Stimulated activated naive CD8-positive, alpha-beta T cell treated with anti-CD3 and anti-CD28 coated beads, Interleukin-15, amount 100 ng/mL, for 72 hours (primary cell): ENCODE measurements at regions not wholly inside any gene's neighbourhood (a gene's known extent, or its start where the extent isn't known, plus 50 kb on each side); places are given as distances from the start of the nearest gene placed in this dataset.
"Not testable (repeated sequence)": the region's sequence is repeated elsewhere in the genome, so short reads cannot be mapped to it uniquely, and the experiment has no call there.

ENCODE experiments used
- ATAC-seq: fragments of 150-1000 bp; cut with Tn5 transposase; 2 replicates; pipeline ENCODE4 v1.10.0; 2021; ENCODE audit warnings: mild to moderate bottlenecking, moderate library complexity
- DNase-seq, 2 donors: peaks; one replicate each; pipeline ENCODE4 v3.0.0; 2021 to 2022
- H3K27ac Mint-ChIP-seq, 2 donors: one replicate each; pipeline ENCODE4 v1.8.0; 2022; ENCODE audit warnings: mild to moderate bottlenecking in 2 of 2, mixed read lengths in 2 of 2, moderate library complexity in 2 of 2
- H3K27me3 Mint-ChIP-seq: one replicate; pipeline ENCODE4 v1.8.0; 2022; ENCODE audit warnings: mixed read lengths
- H3K4me1 Mint-ChIP-seq: one replicate; pipeline ENCODE4 v1.8.0; 2022; ENCODE audit warnings: mild to moderate bottlenecking, mixed read lengths
- H3K4me3 Mint-ChIP-seq, 2 donors: one replicate each; pipeline ENCODE4 v1.8.0; 2022; ENCODE audit warnings: mild to moderate bottlenecking in 2 of 2, mixed read lengths in 2 of 2, moderate library complexity in 1 of 2
- H3K9me3 Mint-ChIP-seq, 2 donors: one replicate each; pipeline ENCODE4 v1.8.0; 2022; ENCODE audit warnings: mixed read lengths in 2 of 2

GRCh38 chr1:70542030-70542429 lies 131.0 kb downstream of the CTH start:
- no peaks in the 10 kb centered on the region for H3K4me1 Mint-ChIP-seq
- no peak overlapping the region for H3K27ac Mint-ChIP-seq
- no peaks in the 10 kb centered on the region for H3K9me3 Mint-ChIP-seq
- no peak overlapping the region for H3K4me3 Mint-ChIP-seq
- peaks cover 3% of the 10 kb centered on the region for H3K27me3 Mint-ChIP-seq
- no peak for DNase-seq
- ATAC-seq = no peak

DNA sequence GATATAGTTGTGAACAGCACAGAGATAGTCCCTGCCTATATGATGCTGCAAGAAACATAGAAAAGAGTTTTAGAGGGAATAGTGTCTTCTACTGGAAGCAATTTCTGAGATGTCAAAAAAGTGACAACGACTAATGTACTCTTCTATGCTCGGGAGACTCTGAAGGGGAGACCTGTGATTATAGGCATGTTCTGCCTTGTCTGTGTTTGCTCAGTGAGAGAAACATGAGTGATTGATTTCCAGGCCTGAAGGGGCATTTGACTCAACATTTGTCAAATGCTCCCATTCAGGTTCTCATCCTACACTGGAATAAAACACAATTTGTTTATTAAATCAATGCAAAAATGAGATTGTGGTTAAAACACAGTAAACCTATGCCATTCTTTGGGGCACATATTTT lies 131.8 kb downstream of the CTH start:
- Mint-ChIP-seq H3K27me3 (no peaks in the 10 kb centered on the region), H3K4me1 (no peaks in the 10 kb centered on the region), H3K27ac (no peak overlapping the region), H3K4me3 (no peak overlapping the region), H3K9me3 (no peaks in the 10 kb centered on the region)
- ATAC-seq (no peak), DNase-seq (no peak)

GRCh38 chr1:70546726-70547125 lies 135.7 kb downstream of the CTH start:
- DNase-seq = no peak
- no peaks in the 10 kb centered on the region for H3K27me3 Mint-ChIP-seq
- no peak for ATAC-seq
- no peaks in the 10 kb centered on the region for H3K4me1 Mint-ChIP-seq
- no peak overlapping the region for H3K4me3 Mint-ChIP-seq
- no peak overlapping the region for H3K27ac Mint-ChIP-seq
- no peaks in the 10 kb centered on the region for H3K9me3 Mint-ChIP-seq

- Mint-ChIP-seq H3K27me3 (peaks cover 6% of the 10 kb centered on the region), H3K27ac (no peak overlapping the region), H3K4me3 (no peak overlapping the region), H3K4me1 (no peaks in the 10 kb centered on the region), H3K9me3 (no peaks in the 10 kb centered on the region)
- DNase-seq (no peak), ATAC-seq (no peak)
These were observed 141.8 kb downstream of the CTH start for GRCh38 chr1:70552662-70553566.

- ATAC-seq (no peak), DNase-seq (no peak)
- Mint-ChIP-seq H3K4me3 (no peak overlapping the region), H3K9me3 (no peaks in the 10 kb centered on the region), H3K4me1 (no peaks in the 10 kb centered on the region), H3K27ac (no peak overlapping the region), H3K27me3 (peaks cover 8% of the 10 kb centered on the region)
These were observed 142.5 kb downstream of the CTH start for GRCh38 chr1:70553567-70553956.

- DNase-seq (no peak), ATAC-seq (no peak)
- Mint-ChIP-seq H3K9me3 (no peaks in the 10 kb centered on the region), H3K27ac (no peak overlapping the region), H3K4me3 (no peak overlapping the region), H3K4me1 (no peaks in the 10 kb centered on the region), H3K27me3 (peaks cover 8% of the 10 kb centered on the region)
These were observed 143.3 kb downstream of the CTH start for GRCh38 chr1:70554341-70554740.

GRCh38 chr1:70556541-70556940 lies 145.5 kb downstream of the CTH start:
- H3K27ac Mint-ChIP-seq = no peak overlapping the region
- H3K27me3 Mint-ChIP-seq = peaks cover 8% of the 10 kb centered on the region
- no peak for DNase-seq
- no peaks in the 10 kb centered on the region for H3K4me1 Mint-ChIP-seq
- H3K4me3 Mint-ChIP-seq = no peak overlapping the region
- ATAC-seq = no peak
- H3K9me3 Mint-ChIP-seq = no peaks in the 10 kb centered on the region

- DNase-seq (no peak), ATAC-seq (no peak)
- no peaks in the 10 kb centered on the region for H3K9me3 Mint-ChIP-seq
- no peak overlapping the region for H3K4me3 Mint-ChIP-seq
- no peak overlapping the region for H3K27ac Mint-ChIP-seq
- peaks cover 28% of the 10 kb centered on the region for H3K27me3 Mint-ChIP-seq
- H3K4me1 Mint-ChIP-seq = no peaks in the 10 kb centered on the region
These were observed 156.1 kb downstream of the CTH start for GRCh38 chr1:70567167-70567566.

GRCh38 chr1:70571191-70571590 lies 160.1 kb downstream of the CTH start:
- Mint-ChIP-seq H3K27ac (no peak overlapping the region), H3K4me1 (no peaks in the 10 kb centered on the region), H3K9me3 (no peaks in the 10 kb centered on the region), H3K4me3 (no peak overlapping the region), H3K27me3 (peaks cover 8% of the 10 kb centered on the region)
- DNase-seq (no peak), ATAC-seq (no peak)

DNA sequence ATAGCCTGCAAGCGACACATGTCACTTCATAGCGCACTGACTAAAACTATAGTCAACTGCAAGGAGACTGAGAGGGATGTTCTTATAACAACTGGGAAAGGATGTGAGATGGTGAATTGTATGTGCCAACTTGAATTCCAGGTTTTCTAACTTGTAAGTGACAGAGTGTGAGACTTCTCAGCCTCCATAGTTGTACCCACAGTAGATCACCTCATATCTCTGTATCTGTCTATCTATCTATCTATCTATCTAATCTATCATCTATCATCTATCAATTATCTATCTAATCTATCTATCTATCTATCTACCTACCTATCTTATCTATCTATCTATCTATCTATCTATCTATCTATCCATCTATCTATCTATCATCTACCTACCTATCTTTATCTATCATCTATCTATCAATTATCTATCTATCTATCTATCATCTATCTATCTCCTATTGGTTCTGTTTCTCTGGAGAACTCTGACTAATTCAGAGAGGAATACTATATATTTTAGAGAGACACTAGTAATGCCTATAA lies 162.3 kb downstream of the CTH start:
- ATAC-seq = no peak
- Mint-ChIP-seq H3K27me3 (peaks cover 8% of the 10 kb centered on the region), H3K4me3 (no peak overlapping the region), H3K4me1 (no peaks in the 10 kb centered on the region), H3K9me3 (no peaks in the 10 kb centered on the region), H3K27ac (no peak overlapping the region)
- no peak for DNase-seq

DNA sequence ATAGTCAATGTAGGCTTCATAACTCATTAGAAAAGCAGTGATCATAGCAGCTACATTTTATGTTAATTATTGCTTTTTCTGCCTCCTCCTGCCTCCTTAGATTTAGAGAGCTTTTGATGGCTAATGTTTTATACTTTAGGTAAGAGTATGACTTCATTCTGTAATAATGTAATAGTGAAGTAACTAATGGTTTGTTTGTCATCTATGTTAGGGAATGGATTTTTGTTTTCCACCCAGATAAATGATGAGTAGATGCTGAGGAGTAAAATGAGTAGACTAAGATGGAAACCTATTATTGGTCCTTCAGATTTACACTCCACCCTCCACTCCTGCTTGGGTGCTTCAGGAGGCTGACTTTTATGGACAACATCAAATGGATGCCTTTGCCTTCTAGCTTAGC lies 170.6 kb downstream of the CTH start:
- H3K27me3 Mint-ChIP-seq = no peaks in the 10 kb centered on the region
- no peak overlapping the region for H3K4me3 Mint-ChIP-seq
- no peak overlapping the region for H3K27ac Mint-ChIP-seq
- no peaks in the 10 kb centered on the region for H3K9me3 Mint-ChIP-seq
- DNase-seq (no peak), ATAC-seq (no peak)
- H3K4me1 Mint-ChIP-seq = no peaks in the 10 kb centered on the region

- no peak for ATAC-seq
- no peak for DNase-seq
- no peak overlapping the region for H3K4me3 Mint-ChIP-seq
- no peaks in the 10 kb centered on the region for H3K27me3 Mint-ChIP-seq
- H3K27ac Mint-ChIP-seq = no peak overlapping the region
- no peaks in the 10 kb centered on the region for H3K4me1 Mint-ChIP-seq
- H3K9me3 Mint-ChIP-seq = no peaks in the 10 kb centered on the region
These were observed 172.5 kb downstream of the CTH start for GRCh38 chr1:70583522-70583921.

GRCh38 chr1:70586046-70586445 lies 175.0 kb downstream of the CTH start:
- Mint-ChIP-seq H3K27me3 (peaks cover 10% of the 10 kb centered on the region), H3K4me1 (no peaks in the 10 kb centered on the region)

GRCh38 chr1:70587872-70588366 lies 176.9 kb downstream of the CTH start:
- Mint-ChIP-seq H3K4me3 (no peak overlapping the region), H3K27me3 (peaks cover 10% of the 10 kb centered on the region), H3K27ac (no peak overlapping the region), H3K9me3 (no peaks in the 10 kb centered on the region), H3K4me1 (no peaks in the 10 kb centered on the region)
- DNase-seq (no peak), ATAC-seq (no peak)

More at GRCh38 chr1:70586046-70586445, 175.0 kb downstream of the CTH start:
- no peak overlapping the region for H3K27ac Mint-ChIP-seq
- no peak for ATAC-seq
- DNase-seq = no peak
- no peaks in the 10 kb centered on the region for H3K9me3 Mint-ChIP-seq
- H3K4me3 Mint-ChIP-seq = no peak overlapping the region

GRCh38 chr1:70593551-70593950 lies 182.5 kb downstream of the CTH start:
- not testable (repeated sequence) for H3K27ac Mint-ChIP-seq, H3K4me3 Mint-ChIP-seq, H3K9me3 Mint-ChIP-seq, DNase-seq, ATAC-seq, H3K4me1 Mint-ChIP-seq
- H3K27me3 Mint-ChIP-seq = peaks cover 10% of the 10 kb centered on the region

- no peaks in the 10 kb centered on the region for H3K27me3 Mint-ChIP-seq
- H3K9me3 Mint-ChIP-seq = no peaks in the 10 kb centered on the region
- ATAC-seq (no peak), DNase-seq (no peak)
- no peak overlapping the region for H3K27ac Mint-ChIP-seq
- no peaks in the 10 kb centered on the region for H3K4me1 Mint-ChIP-seq
- H3K4me3 Mint-ChIP-seq = no peak overlapping the region
These were observed 197.7 kb downstream of the CTH start for GRCh38 chr1:70608815-70609214.
